ENCODE measurements at regions not wholly inside any gene's neighbourhood (a gene's known extent, or its start where the extent isn't known, plus 50 kb on each side); places are given as distances from the start of the nearest gene placed in this dataset.

DNA sequence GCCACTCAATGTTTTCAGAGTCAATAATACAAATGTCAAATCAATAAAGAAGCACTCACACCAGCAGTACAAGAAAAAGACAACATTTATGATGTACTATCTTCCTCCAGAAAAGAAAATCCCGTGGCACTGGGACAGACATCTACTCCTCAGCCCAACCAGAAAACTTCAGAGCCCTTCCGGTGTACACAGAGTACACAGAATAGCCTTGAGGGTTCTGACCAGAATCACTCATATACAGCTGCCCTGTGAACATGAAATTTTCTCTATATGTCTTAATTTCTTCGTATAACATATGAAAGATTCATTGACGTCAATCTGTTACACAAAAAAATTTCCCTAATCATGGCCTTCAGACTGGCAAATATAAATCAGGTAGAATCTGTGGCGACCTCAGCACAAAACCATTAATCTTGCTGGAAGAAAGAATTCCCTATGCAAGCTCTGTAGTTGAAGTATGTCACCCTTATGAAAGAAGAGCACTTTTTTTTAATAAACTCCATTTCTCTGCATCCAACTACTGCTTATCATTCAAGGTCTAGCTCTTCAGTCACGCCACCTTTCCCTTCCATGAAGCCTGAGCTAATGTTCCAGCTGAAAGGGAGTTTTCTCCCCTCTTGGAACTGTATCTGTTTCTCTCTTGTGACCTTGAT is 53.8 kb upstream of the PLAAT1 start:
- peaks cover 3% of the 10 kb centered on the region; the same call in 1 of the 2 replicates for H3K9me3 Mint-ChIP-seq
- H3K27ac Mint-ChIP-seq, result no peak overlapping the region
- ATAC-seq (no peak), DNase-seq (ENCODE audit: low spot score) (no peak)
- POLR2A ChIA-PET, result no interaction called here
- TF ChIP-seq, protein P1, sequence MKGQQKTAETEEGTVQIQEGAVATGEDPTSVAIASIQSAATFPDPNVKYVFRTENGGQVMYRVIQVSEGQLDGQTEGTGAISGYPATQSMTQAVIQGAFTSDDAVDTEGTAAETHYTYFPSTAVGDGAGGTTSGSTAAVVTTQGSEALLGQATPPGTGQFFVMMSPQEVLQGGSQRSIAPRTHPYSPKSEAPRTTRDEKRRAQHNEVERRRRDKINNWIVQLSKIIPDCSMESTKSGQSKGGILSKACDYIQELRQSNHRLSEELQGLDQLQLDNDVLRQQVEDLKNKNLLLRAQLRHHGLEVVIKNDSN (CRISPR knock-in tag; IDR thresholded peaks at IDR 0.05), result no peak
- TF ChIP-seq ZBTB21 (CRISPR knock-in tag; IDR thresholded peaks at IDR 0.05; ENCODE audit: borderline replicate concordance) (no peak), TEAD1 (CRISPR knock-in tag; IDR thresholded peaks at IDR 0.05) (no peak), NFATC4 (CRISPR knock-in tag; IDR thresholded peaks at IDR 0.05) (no peak), CBFB (CRISPR knock-in tag; IDR thresholded peaks at IDR 0.05; ENCODE audit: low read depth) (no peak), SMAD3 (CRISPR knock-in tag; IDR thresholded peaks at IDR 0.05; ENCODE audit: borderline replicate concordance) (no peak), IRF2 (CRISPR knock-in tag; IDR thresholded peaks at IDR 0.05; ENCODE audit: borderline replicate concordance, low read depth) (no peak), JAZF1 (CRISPR knock-in tag; IDR thresholded peaks at IDR 0.05) (no peak), PRRX2 (CRISPR knock-in tag; IDR thresholded peaks at IDR 0.05) (no peak), ZNF219 (CRISPR knock-in tag; IDR thresholded peaks at IDR 0.05; ENCODE audit: borderline replicate concordance) (no peak), RORB (CRISPR knock-in tag; IDR thresholded peaks at IDR 0.05) (no peak), OVOL2 (CRISPR knock-in tag; IDR thresholded peaks at IDR 0.05; ENCODE audit: borderline replicate concordance) (no peak)
- TF ChIP-seq, protein P2, sequence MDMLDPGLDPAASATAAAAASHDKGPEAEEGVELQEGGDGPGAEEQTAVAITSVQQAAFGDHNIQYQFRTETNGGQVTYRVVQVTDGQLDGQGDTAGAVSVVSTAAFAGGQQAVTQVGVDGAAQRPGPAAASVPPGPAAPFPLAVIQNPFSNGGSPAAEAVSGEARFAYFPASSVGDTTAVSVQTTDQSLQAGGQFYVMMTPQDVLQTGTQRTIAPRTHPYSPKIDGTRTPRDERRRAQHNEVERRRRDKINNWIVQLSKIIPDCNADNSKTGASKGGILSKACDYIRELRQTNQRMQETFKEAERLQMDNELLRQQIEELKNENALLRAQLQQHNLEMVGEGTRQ (CRISPR knock-in tag; IDR thresholded peaks at IDR 0.05), result no peak
- TF ChIP-seq, protein P3, sequence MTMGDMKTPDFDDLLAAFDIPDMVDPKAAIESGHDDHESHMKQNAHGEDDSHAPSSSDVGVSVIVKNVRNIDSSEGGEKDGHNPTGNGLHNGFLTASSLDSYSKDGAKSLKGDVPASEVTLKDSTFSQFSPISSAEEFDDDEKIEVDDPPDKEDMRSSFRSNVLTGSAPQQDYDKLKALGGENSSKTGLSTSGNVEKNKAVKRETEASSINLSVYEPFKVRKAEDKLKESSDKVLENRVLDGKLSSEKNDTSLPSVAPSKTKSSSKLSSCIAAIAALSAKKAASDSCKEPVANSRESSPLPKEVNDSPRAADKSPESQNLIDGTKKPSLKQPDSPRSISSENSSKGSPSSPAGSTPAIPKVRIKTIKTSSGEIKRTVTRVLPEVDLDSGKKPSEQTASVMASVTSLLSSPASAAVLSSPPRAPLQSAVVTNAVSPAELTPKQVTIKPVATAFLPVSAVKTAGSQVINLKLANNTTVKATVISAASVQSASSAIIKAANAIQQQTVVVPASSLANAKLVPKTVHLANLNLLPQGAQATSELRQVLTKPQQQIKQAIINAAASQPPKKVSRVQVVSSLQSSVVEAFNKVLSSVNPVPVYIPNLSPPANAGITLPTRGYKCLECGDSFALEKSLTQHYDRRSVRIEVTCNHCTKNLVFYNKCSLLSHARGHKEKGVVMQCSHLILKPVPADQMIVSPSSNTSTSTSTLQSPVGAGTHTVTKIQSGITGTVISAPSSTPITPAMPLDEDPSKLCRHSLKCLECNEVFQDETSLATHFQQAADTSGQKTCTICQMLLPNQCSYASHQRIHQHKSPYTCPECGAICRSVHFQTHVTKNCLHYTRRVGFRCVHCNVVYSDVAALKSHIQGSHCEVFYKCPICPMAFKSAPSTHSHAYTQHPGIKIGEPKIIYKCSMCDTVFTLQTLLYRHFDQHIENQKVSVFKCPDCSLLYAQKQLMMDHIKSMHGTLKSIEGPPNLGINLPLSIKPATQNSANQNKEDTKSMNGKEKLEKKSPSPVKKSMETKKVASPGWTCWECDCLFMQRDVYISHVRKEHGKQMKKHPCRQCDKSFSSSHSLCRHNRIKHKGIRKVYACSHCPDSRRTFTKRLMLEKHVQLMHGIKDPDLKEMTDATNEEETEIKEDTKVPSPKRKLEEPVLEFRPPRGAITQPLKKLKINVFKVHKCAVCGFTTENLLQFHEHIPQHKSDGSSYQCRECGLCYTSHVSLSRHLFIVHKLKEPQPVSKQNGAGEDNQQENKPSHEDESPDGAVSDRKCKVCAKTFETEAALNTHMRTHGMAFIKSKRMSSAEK (CRISPR knock-in tag; IDR thresholded peaks at IDR 0.05; ENCODE audit: borderline replicate concordance), result no peak
- peaks cover 4% of the 10 kb centered on the region for H3K4me1 Mint-ChIP-seq
- H3K36me3 Mint-ChIP-seq, result no peaks in the 10 kb centered on the region
- CTCF ChIA-PET, result no interaction called here
- no peaks in the 10 kb centered on the region for H3K27me3 Mint-ChIP-seq (ENCODE audit: low read depth)
- no peak overlapping the region for H3K4me3 Mint-ChIP-seq

DNA sequence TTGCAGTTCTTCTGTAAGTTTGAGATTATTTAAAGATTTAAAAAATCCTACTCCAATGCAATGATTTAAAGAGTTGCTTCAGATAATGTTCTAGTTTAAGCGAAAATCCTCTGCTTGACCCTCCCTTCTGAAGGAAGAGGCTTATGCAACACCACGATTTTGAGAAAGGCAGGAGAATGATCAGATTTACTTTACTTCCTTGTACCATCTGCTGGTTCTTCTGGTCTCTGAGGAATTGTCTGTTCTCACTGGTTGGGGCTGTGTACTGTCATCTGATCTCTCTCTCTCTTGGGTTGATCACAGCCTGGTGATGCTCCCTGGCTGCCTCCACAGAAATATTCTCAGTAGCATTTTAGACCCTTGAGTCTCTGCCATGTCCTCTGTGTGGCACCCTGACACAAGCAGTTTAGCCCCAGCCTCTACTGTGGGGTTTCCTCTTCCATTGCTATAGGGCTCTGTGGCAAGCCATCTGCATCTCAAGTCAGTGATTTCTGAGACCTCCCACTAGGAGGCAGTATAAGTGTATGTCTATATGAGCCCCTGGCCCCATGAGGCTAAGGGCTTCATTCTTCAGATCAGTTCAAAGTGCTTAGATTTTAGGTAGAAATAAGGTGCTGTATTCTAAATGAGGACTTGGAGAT is 50.8 kb upstream of the PLAAT1 start:
- DNase-seq (ENCODE audit: low spot score) (peak; percentile 61), ATAC-seq (peak; percentile 99)
- peaks cover 4% of the 10 kb centered on the region for H3K4me1 Mint-ChIP-seq
- H3K4me3 Mint-ChIP-seq, result no peak overlapping the region
- no peaks in the 10 kb centered on the region for H3K27me3 Mint-ChIP-seq (ENCODE audit: low read depth)
- no peak overlapping the region for H3K27ac Mint-ChIP-seq
- TF ChIP-seq RELA (CRISPR knock-in tag; IDR thresholded peaks at IDR 0.05; ENCODE audit: borderline replicate concordance) (no peak), ETV6 (CRISPR knock-in tag; IDR thresholded peaks at IDR 0.05) (0 out of 2 replicates have a peak, but pooled peaks have one; percentile 19), ESRRA (CRISPR knock-in tag; IDR thresholded peaks at IDR 0.05; ENCODE audit: borderline replicate concordance) (no peak), TEAD4 (CRISPR knock-in tag; IDR thresholded peaks at IDR 0.05) (no peak)
- TF ChIP-seq, protein P4, sequence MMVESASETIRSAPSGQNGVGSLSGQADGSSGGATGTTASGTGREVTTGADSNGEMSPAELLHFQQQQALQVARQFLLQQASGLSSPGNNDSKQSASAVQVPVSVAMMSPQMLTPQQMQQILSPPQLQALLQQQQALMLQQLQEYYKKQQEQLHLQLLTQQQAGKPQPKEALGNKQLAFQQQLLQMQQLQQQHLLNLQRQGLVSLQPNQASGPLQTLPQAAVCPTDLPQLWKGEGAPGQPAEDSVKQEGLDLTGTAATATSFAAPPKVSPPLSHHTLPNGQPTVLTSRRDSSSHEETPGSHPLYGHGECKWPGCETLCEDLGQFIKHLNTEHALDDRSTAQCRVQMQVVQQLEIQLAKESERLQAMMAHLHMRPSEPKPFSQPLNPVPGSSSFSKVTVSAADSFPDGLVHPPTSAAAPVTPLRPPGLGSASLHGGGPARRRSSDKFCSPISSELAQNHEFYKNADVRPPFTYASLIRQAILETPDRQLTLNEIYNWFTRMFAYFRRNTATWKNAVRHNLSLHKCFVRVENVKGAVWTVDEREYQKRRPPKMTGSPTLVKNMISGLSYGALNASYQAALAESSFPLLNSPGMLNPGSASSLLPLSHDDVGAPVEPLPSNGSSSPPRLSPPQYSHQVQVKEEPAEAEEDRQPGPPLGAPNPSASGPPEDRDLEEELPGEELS (CRISPR knock-in tag; IDR thresholded peaks at IDR 0.05), result no peak
- TF ChIP-seq, protein P5, sequence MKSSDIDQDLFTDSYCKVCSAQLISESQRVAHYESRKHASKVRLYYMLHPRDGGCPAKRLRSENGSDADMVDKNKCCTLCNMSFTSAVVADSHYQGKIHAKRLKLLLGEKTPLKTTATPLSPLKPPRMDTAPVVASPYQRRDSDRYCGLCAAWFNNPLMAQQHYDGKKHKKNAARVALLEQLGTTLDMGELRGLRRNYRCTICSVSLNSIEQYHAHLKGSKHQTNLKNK (CRISPR knock-in tag; IDR thresholded peaks at IDR 0.05), result no peak
- TF ChIP-seq, protein P6, sequence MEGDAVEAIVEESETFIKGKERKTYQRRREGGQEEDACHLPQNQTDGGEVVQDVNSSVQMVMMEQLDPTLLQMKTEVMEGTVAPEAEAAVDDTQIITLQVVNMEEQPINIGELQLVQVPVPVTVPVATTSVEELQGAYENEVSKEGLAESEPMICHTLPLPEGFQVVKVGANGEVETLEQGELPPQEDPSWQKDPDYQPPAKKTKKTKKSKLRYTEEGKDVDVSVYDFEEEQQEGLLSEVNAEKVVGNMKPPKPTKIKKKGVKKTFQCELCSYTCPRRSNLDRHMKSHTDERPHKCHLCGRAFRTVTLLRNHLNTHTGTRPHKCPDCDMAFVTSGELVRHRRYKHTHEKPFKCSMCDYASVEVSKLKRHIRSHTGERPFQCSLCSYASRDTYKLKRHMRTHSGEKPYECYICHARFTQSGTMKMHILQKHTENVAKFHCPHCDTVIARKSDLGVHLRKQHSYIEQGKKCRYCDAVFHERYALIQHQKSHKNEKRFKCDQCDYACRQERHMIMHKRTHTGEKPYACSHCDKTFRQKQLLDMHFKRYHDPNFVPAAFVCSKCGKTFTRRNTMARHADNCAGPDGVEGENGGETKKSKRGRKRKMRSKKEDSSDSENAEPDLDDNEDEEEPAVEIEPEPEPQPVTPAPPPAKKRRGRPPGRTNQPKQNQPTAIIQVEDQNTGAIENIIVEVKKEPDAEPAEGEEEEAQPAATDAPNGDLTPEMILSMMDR (IDR thresholded peaks at IDR 0.05), result peak; percentile 49
- POLR2A ChIA-PET, result no interaction called here
- no peaks in the 10 kb centered on the region for H3K9me3 Mint-ChIP-seq
- CTCF ChIA-PET, result interaction anchor here (0.7 to 1.5 kb wide), 8 partner anchors 11 to 382 kb away, joined by 3 to 6 read pairs (median 4); no protein-coding TSS in a partner anchor
- H3K36me3 Mint-ChIP-seq, result no peaks in the 10 kb centered on the region
